ENCODE measurements at regions not wholly inside any gene's neighbourhood (a gene's known extent, or its start where the extent isn't known, plus 50 kb on each side); places are given as distances from the start of the nearest gene placed in this dataset.

DNA sequence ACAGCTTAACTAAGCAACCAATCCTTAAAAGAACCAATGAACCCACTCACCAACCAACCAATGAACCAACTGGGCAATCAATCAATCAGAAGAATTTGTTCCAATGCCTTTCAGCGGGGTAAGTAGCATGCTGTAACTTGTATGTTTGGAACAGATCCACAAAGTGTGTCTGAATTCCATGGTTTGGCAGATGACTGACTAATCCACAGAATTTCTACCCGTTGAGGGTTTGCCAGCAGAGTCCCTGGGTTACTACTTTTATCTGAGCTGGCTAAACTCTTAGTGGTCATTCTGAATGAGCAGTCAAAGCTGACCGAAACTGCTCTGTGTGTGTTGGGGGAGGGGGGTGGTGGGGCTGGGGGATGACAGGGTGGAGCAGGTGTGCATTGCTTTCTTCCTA, 125.0 kb upstream of the JAG1 start:
- no peak for DNase-seq
- Histone ChIP-seq H3K4me1 (no peaks in the 10 kb centered on the region), H3K4me3 (no peak overlapping the region), H3K27ac (no peak overlapping the region), H3K27me3 (no peaks in the 10 kb centered on the region), H3K36me3 (no peaks in the 10 kb centered on the region), H3K9me3 (peaks cover 0 to 3% (median 0%) of the 10 kb centered on the region in 4 donors)
- no peak for TF ChIP-seq POLR2A (IDR thresholded peaks at IDR 0.05)
- TF ChIP-seq CTCF (IDR thresholded peaks at IDR 0.05): no peak

DNA sequence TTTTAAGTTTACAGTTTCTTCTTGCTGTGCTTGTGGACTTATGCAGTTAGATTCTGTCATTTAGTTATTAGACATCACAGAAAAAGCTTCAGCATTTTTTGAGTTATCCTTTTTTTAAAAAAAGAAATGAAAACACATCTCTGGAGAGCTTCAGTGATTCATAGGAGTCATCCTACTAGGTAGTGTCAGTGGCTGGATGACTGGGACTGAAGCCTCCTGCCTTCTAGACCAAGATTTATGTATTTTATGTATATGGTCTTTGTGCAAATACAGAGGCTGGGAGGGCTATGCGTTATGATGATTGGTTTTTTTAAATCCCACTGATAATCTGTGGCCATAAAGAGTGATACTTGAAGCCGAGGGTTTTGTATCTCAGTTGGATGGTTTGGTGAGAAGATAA, 125.9 kb upstream of the JAG1 start:
- peaks cover 0 to 3% (median 0%) of the 10 kb centered on the region in 4 donors for H3K9me3 ChIP-seq
- no peaks in the 10 kb centered on the region for H3K4me1 ChIP-seq
- no peaks in the 10 kb centered on the region for H3K36me3 ChIP-seq
- DNase-seq: no peak
- no peak for TF ChIP-seq POLR2A (IDR thresholded peaks at IDR 0.05)
- no peak for TF ChIP-seq CTCF (IDR thresholded peaks at IDR 0.05)
- H3K27ac ChIP-seq: no peak overlapping the region
- H3K27me3 ChIP-seq: no peaks in the 10 kb centered on the region
- H3K4me3 ChIP-seq: no peak overlapping the region

GRCh38 chr20:10800288-10800687, 126.5 kb upstream of the JAG1 start:
- DNase-seq: no peak
- TF ChIP-seq POLR2A (IDR thresholded peaks at IDR 0.05) (no peak), CTCF (IDR thresholded peaks at IDR 0.05) (no peak)
- no peak overlapping the region for H3K27ac ChIP-seq

GRCh38 chr20:10802236-10802635, 128.4 kb upstream of the JAG1 start:
- DNase-seq: no peak
- H3K4me1 ChIP-seq: no peaks in the 10 kb centered on the region
- no peaks in the 10 kb centered on the region for H3K9me3 ChIP-seq
- no peak overlapping the region for H3K27ac ChIP-seq
- no peak for TF ChIP-seq POLR2A (IDR thresholded peaks at IDR 0.05)
- no peak for TF ChIP-seq CTCF (IDR thresholded peaks at IDR 0.05)
- no peaks in the 10 kb centered on the region for H3K27me3 ChIP-seq
- H3K4me3 ChIP-seq: no peak overlapping the region
- H3K36me3 ChIP-seq: no peaks in the 10 kb centered on the region

More at GRCh38 chr20:10800288-10800687, 126.5 kb upstream of the JAG1 start:
- H3K9me3 ChIP-seq: peaks cover 0 to 3% (median 0%) of the 10 kb centered on the region in 4 donors
- H3K36me3 ChIP-seq: no peaks in the 10 kb centered on the region
- no peaks in the 10 kb centered on the region for H3K4me1 ChIP-seq
- H3K4me3 ChIP-seq: no peak overlapping the region
- H3K27me3 ChIP-seq: no peaks in the 10 kb centered on the region

- Histone ChIP-seq H3K36me3 (no peaks in the 10 kb centered on the region), H3K9me3 (no peaks in the 10 kb centered on the region), H3K4me3 (no peak overlapping the region), H3K27ac (no peak overlapping the region), H3K4me1 (no peaks in the 10 kb centered on the region), H3K27me3 (no peaks in the 10 kb centered on the region)
- no peak for DNase-seq
- no peak for TF ChIP-seq CTCF (IDR thresholded peaks at IDR 0.05)
- no peak for TF ChIP-seq POLR2A (IDR thresholded peaks at IDR 0.05)
These were observed 132.0 kb upstream of the JAG1 start for GRCh38 chr20:10805764-10806163.

- no peak for DNase-seq
- Histone ChIP-seq H3K27me3 (no peaks in the 10 kb centered on the region), H3K4me1 (no peaks in the 10 kb centered on the region), H3K27ac (no peak overlapping the region), H3K4me3 (no peak overlapping the region), H3K9me3 (no peaks in the 10 kb centered on the region), H3K36me3 (no peaks in the 10 kb centered on the region)
- no peak for TF ChIP-seq CTCF (IDR thresholded peaks at IDR 0.05)
- TF ChIP-seq POLR2A (IDR thresholded peaks at IDR 0.05): no peak
These were observed 132.7 kb upstream of the JAG1 start for GRCh38 chr20:10806539-10806938.

Measured in Peyer's patch (tissue), 4 donors.